ENCODE measurements at regions not wholly inside any gene's neighbourhood (a gene's known extent, or its start where the extent isn't known, plus 50 kb on each side); places are given as distances from the start of the nearest gene placed in this dataset.

DNA sequence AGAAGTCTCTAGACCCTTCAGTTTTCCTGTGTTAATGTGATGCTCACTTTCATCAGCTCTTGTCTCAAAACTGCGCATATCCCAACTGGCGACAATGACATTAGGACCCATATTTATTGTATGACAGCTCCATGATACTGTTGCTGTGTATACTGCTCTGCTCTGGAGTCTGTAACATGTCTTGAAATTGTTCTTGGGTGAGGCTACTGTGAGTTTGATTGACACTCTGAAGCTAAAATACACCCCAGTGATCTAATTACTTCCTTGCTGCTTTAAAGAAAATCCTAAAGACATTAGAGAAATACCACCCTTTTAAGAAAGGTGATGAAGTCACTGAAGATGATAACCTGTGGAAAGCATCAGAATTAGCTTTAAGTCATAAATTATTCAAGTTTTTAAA is 1046.2 kb downstream of the KCNT2 start (continued):
- TF ChIP-seq, protein P1, sequence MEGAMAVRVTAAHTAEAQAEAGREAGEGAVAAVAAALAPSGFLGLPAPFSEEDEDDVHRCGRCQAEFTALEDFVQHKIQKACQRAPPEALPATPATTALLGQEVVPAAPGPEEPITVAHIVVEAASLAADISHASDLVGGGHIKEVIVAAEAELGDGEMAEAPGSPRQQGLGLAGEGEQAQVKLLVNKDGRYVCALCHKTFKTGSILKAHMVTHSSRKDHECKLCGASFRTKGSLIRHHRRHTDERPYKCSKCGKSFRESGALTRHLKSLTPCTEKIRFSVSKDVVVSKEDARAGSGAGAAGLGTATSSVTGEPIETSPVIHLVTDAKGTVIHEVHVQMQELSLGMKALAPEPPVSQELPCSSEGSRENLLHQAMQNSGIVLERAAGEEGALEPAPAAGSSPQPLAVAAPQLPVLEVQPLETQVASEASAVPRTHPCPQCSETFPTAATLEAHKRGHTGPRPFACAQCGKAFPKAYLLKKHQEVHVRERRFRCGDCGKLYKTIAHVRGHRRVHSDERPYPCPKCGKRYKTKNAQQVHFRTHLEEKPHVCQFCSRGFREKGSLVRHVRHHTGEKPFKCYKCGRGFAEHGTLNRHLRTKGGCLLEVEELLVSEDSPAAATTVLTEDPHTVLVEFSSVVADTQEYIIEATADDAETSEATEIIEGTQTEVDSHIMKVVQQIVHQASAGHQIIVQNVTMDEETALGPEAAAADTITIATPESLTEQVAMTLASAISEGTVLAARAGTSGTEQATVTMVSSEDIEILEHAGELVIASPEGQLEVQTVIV (IDR thresholded peaks at IDR 0.05; ENCODE audit: borderline replicate concordance, partially characterized antibody): no peak

DNA sequence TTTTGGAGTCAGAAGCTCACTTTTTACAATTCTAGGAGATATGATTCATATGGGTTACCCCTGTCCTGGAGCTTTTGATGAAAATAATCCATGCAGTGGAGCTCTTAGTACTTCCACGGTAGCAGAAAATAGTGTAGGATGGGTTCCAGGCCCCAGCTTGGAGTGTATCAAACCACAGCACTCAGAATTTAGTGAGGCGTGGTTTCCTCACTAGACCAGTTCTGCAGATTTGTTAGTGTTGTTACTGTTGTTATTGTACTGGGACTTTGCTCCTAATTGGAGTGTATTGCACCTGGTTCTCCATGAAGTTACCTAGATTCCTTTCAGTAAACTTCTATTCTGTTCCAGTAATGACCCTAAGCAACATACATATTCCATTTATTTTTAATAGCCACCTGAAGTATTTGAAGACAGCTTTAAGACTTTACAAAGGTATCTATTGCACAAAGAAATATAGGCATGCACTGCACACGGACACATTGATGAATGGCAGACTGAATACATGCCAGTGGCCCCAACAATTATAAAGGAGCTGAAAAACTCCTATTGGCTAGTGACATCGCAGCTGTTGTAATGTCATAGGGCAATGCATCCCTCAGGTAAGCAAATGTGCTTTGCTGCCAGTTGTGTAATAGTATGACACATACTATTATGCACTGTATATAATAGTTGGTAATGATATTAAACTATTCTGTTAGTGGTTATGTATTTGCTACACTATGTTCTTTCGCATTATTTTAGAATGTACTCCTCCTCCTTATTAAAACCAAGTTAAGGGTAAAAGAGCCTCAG is 1058.0 kb downstream of the KCNT2 start:
- RAD21 ChIA-PET (ENCODE audit: unreplicated experiment): no interaction called here
- in situ Hi-C loops (cut with MboI): no loop called here
- no peak for FAIRE-seq
- intact Hi-C loops (cut with micrococcal nuclease; ENCODE audit: unreplicated experiment): no loop called here
- Histone ChIP-seq H2AFZ (ENCODE audit: control insufficient read depth, low read depth, low read length) (no peak overlapping the region), H3K36me3 (ENCODE audit: control insufficient read depth in 2 of 2, insufficient read depth in 2 of 2, low read length in 1 of 2) (no peaks in the 10 kb centered on the region), H3K79me2 (ENCODE audit: control insufficient read depth, insufficient read depth, low read length) (no peaks in the 10 kb centered on the region), H3K27ac (ENCODE audit: control insufficient read depth, insufficient read depth) (no peak overlapping the region), H3K9me3 (replicated peaks; ENCODE audit: control insufficient read depth, insufficient read depth, low read length) (no peaks in the 10 kb centered on the region), H3K9ac (ENCODE audit: control insufficient read depth, insufficient read depth, low read length) (no peak overlapping the region), H3K4me1 (ENCODE audit: control insufficient read depth, insufficient read depth, low read length) (no peaks in the 10 kb centered on the region), H3K27me3 (replicated peaks in 1 of 2; ENCODE audit: control insufficient read depth in 2 of 2, insufficient read depth in 2 of 2, low read length in 1 of 2) (no peaks in the 10 kb centered on the region), H3K4me3 (no peak overlapping the region), H4K20me1 (ENCODE audit: control insufficient read depth, insufficient read depth) (no peaks in the 10 kb centered on the region), H3K4me2 (ENCODE audit: control insufficient read depth, insufficient read depth) (no peak overlapping the region)
- SMC1A ChIA-PET (ENCODE audit: uncharacterized antibody, unreplicated experiment): interaction anchor here (0.8 to 0.9 kb wide), 2 partner anchors 12 to 148 kb away, joined by 3 read pairs; no protein-coding TSS in a partner anchor
- WGBS (ENCODE audit: insufficient coverage, insufficient replicate concordance, low lambda C conversion rate, missing lambda C conversion rate): 8% methylated on average over 5 of the region's 5 CpGs
- POLR2A ChIA-PET: interaction anchor here (0.6 kb wide), 1 partner anchor 23 kb away, joined by 4 read pairs; no protein-coding TSS in a partner anchor
- DNase-seq (ENCODE audit: low read depth, low spot score): no peak
- BruUV-seq (replicated peaks): no TSS peak
- ATAC-seq: no peak
- CTCF ChIA-PET: no interaction called here
- no peak for TF ChIP-seq MYC (IDR thresholded peaks at IDR 0.05; ENCODE audit: insufficient read depth, insufficient read length, insufficient replicate concordance, low read length, severe bottlenecking)
- no peak for TF ChIP-seq SMAD5 (IDR thresholded peaks at IDR 0.05; ENCODE audit: low read depth)
- TF ChIP-seq ASH2L (IDR thresholded peaks at IDR 0.05; ENCODE audit: borderline replicate concordance, low read depth): no peak
- TF ChIP-seq SPI1 (IDR thresholded peaks at IDR 0.05; ENCODE audit: borderline replicate concordance, insufficient read depth, low read depth, low read length): no peak
- TF ChIP-seq, protein P2, sequence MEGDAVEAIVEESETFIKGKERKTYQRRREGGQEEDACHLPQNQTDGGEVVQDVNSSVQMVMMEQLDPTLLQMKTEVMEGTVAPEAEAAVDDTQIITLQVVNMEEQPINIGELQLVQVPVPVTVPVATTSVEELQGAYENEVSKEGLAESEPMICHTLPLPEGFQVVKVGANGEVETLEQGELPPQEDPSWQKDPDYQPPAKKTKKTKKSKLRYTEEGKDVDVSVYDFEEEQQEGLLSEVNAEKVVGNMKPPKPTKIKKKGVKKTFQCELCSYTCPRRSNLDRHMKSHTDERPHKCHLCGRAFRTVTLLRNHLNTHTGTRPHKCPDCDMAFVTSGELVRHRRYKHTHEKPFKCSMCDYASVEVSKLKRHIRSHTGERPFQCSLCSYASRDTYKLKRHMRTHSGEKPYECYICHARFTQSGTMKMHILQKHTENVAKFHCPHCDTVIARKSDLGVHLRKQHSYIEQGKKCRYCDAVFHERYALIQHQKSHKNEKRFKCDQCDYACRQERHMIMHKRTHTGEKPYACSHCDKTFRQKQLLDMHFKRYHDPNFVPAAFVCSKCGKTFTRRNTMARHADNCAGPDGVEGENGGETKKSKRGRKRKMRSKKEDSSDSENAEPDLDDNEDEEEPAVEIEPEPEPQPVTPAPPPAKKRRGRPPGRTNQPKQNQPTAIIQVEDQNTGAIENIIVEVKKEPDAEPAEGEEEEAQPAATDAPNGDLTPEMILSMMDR (IDR thresholded peaks at IDR 0.05 in 2 of 3, conservative IDR thresholded peaks at IDR 0.05 in 1 of 3; ENCODE audit: control insufficient read depth in 2 of 3, extremely low read depth in 1 of 3, insufficient read depth in 1 of 3, low read depth in 3 of 3, low read length in 3 of 3): no peak
- TF ChIP-seq FOXK2 (IDR thresholded peaks at IDR 0.05): no peak
- TF ChIP-seq PAX5 (IDR thresholded peaks at IDR 0.05; ENCODE audit: borderline replicate concordance, low read depth, low read length): no peak
- TF ChIP-seq, protein P3, sequence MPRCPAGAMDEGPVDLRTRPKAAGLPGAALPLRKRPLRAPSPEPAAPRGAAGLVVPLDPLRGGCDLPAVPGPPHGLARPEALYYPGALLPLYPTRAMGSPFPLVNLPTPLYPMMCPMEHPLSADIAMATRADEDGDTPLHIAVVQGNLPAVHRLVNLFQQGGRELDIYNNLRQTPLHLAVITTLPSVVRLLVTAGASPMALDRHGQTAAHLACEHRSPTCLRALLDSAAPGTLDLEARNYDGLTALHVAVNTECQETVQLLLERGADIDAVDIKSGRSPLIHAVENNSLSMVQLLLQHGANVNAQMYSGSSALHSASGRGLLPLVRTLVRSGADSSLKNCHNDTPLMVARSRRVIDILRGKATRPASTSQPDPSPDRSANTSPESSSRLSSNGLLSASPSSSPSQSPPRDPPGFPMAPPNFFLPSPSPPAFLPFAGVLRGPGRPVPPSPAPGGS (IDR thresholded peaks at IDR 0.05; ENCODE audit: borderline replicate concordance, insufficient read depth, low read depth, low read length, poor library complexity, severe bottlenecking): no peak
- no peak for TF ChIP-seq CBFB (IDR thresholded peaks at IDR 0.05; ENCODE audit: low read depth)
- no peak for TF ChIP-seq NR2F1 (conservative IDR thresholded peaks at IDR 0.05)
